ENCODE measurements at regions not wholly inside any gene's neighbourhood (a gene's known extent, or its start where the extent isn't known, plus 50 kb on each side); places are given as distances from the start of the nearest gene placed in this dataset.

DNA sequence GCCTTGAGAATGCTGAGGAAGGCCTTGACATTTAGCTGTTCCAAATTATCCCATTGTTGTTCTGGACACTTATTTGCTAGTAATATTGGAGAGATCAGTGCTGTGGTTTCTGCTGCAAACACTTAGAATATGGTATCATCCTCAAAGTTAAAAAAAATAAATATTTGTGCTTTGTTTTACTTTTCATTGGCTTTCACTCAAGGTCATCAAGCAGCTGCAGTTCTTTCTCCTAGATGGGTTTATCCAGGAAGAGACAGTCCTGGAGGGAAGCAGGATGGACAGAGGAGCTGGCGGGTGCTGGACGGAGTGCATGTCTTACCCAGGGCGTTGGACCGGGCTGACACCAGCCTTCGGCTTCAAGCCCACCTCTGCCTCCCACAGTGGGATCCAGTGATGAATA lies 193.6 kb downstream of the MTRR start:
- no peak overlapping the region for H3K4me3 Mint-ChIP-seq
- H3K4me1 Mint-ChIP-seq: no peaks in the 10 kb centered on the region
- no peak overlapping the region for H3K27ac Mint-ChIP-seq
- no peak for ATAC-seq (replicated peaks)
- no peaks in the 10 kb centered on the region for H3K36me3 Mint-ChIP-seq (ENCODE audit: low read depth)
- H3K27me3 Mint-ChIP-seq: peaks cover 4% of the 10 kb centered on the region
- no peaks in the 10 kb centered on the region for H3K9me3 Mint-ChIP-seq

DNA sequence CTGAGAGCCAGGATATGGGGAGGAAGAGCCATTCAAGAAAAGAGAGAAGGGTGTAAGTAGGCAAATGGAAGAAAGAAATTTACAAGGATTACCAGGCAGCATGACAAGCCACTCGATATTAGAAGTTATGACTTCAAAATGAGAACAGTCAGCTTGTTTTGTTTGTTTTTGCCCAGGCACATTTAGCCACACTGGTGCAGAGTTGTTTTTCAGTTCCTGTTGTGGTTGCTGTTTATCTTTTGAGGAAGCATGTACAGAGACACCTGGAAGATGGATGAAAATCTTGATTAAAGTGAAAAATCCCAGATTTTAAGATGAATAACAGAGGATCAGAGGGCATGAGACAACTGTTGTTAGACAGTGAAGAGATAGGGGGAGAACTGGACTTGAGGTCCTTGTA lies 199.1 kb downstream of the MTRR start:
- H3K9me3 Mint-ChIP-seq: no peaks in the 10 kb centered on the region
- no peaks in the 10 kb centered on the region for H3K27me3 Mint-ChIP-seq
- no peaks in the 10 kb centered on the region for H3K4me1 Mint-ChIP-seq
- no peak overlapping the region for H3K4me3 Mint-ChIP-seq
- no peaks in the 10 kb centered on the region for H3K36me3 Mint-ChIP-seq (ENCODE audit: low read depth)
- no peak overlapping the region for H3K27ac Mint-ChIP-seq
- no peak for ATAC-seq (replicated peaks)

- H3K27me3 Mint-ChIP-seq: no peaks in the 10 kb centered on the region
- H3K4me3 Mint-ChIP-seq: no peak overlapping the region
- H3K9me3 Mint-ChIP-seq: no peaks in the 10 kb centered on the region
- H3K27ac Mint-ChIP-seq: no peak overlapping the region
- no peak for ATAC-seq (replicated peaks)
- H3K4me1 Mint-ChIP-seq: no peaks in the 10 kb centered on the region
- no peaks in the 10 kb centered on the region for H3K36me3 Mint-ChIP-seq (ENCODE audit: low read depth)
These were observed 201.2 kb downstream of the MTRR start for GRCh38 chr5:8070138-8070537.

- no peaks in the 10 kb centered on the region for H3K27me3 Mint-ChIP-seq
- H3K4me1 Mint-ChIP-seq: no peaks in the 10 kb centered on the region
- no peak overlapping the region for H3K4me3 Mint-ChIP-seq
- no peak for ATAC-seq (replicated peaks)
- no peaks in the 10 kb centered on the region for H3K9me3 Mint-ChIP-seq
- H3K36me3 Mint-ChIP-seq (ENCODE audit: low read depth): no peaks in the 10 kb centered on the region
- no peak overlapping the region for H3K27ac Mint-ChIP-seq
These were observed 210.1 kb downstream of the MTRR start for GRCh38 chr5:8079056-8079455.

DNA sequence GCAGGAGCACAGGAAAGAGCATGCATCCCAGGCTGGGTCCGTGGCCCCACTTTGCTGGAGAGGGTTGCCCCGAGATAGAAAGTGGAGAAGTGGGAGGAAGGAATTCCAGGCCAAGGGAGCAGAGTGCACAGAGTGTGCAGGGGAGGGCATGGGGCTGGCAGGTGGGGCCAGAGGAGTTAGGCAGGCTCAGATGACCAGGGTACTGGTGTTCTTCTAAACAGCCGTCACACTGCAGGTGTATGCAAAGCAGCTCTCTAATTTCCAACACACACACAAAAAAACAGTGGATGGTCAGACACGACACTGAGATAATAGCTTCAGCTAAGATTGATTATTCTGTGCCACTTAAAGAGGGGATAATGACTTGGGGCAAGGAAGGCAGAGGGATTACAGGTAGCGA lies 212.2 kb downstream of the MTRR start:
- ATAC-seq (replicated peaks): no peak
- no peak overlapping the region for H3K27ac Mint-ChIP-seq

GRCh38 chr5:8093669-8094068 lies 224.7 kb downstream of the MTRR start:
- Mint-ChIP-seq H3K4me3 (no peak overlapping the region), H3K27ac (no peak overlapping the region), H3K36me3 (ENCODE audit: low read depth) (no peaks in the 10 kb centered on the region), H3K9me3 (peaks cover 5% of the 10 kb centered on the region), H3K4me1 (no peaks in the 10 kb centered on the region), H3K27me3 (no peaks in the 10 kb centered on the region)
- no peak for ATAC-seq (replicated peaks)

More for the DNA sequence above, 212.2 kb downstream of the MTRR start:
- Mint-ChIP-seq H3K4me3 (no peak overlapping the region), H3K27me3 (no peaks in the 10 kb centered on the region), H3K4me1 (no peaks in the 10 kb centered on the region), H3K9me3 (no peaks in the 10 kb centered on the region), H3K36me3 (ENCODE audit: low read depth) (no peaks in the 10 kb centered on the region)

- H3K4me3 Mint-ChIP-seq: no peak overlapping the region
- peaks cover 4% of the 10 kb centered on the region for H3K9me3 Mint-ChIP-seq
- no peaks in the 10 kb centered on the region for H3K36me3 Mint-ChIP-seq (ENCODE audit: low read depth)
- no peaks in the 10 kb centered on the region for H3K27me3 Mint-ChIP-seq
- no peak overlapping the region for H3K27ac Mint-ChIP-seq
- ATAC-seq (replicated peaks): no peak
- no peaks in the 10 kb centered on the region for H3K4me1 Mint-ChIP-seq
These were observed 225.4 kb downstream of the MTRR start for GRCh38 chr5:8094304-8094703.

GRCh38 chr5:8097146-8097545 lies 228.2 kb downstream of the MTRR start:
- ATAC-seq (replicated peaks): no peak
- Mint-ChIP-seq H3K4me1 (no peaks in the 10 kb centered on the region), H3K4me3 (no peak overlapping the region), H3K27me3 (no peaks in the 10 kb centered on the region), H3K9me3 (no peaks in the 10 kb centered on the region), H3K27ac (no peak overlapping the region), H3K36me3 (ENCODE audit: low read depth) (no peaks in the 10 kb centered on the region)

GRCh38 chr5:8098081-8098480 lies 229.1 kb downstream of the MTRR start:
- Mint-ChIP-seq H3K4me1 (no peaks in the 10 kb centered on the region), H3K27ac (no peak overlapping the region), H3K9me3 (no peaks in the 10 kb centered on the region), H3K4me3 (no peak overlapping the region), H3K27me3 (no peaks in the 10 kb centered on the region), H3K36me3 (ENCODE audit: low read depth) (no peaks in the 10 kb centered on the region)
- no peak for ATAC-seq (replicated peaks)

GRCh38 chr5:8102714-8103113 lies 233.8 kb downstream of the MTRR start:
- H3K4me1 Mint-ChIP-seq: no peaks in the 10 kb centered on the region
- ATAC-seq (replicated peaks): no peak
- no peak overlapping the region for H3K27ac Mint-ChIP-seq
- H3K9me3 Mint-ChIP-seq: no peaks in the 10 kb centered on the region
- H3K27me3 Mint-ChIP-seq: no peaks in the 10 kb centered on the region
- no peak overlapping the region for H3K4me3 Mint-ChIP-seq
- no peaks in the 10 kb centered on the region for H3K36me3 Mint-ChIP-seq (ENCODE audit: low read depth)

DNA sequence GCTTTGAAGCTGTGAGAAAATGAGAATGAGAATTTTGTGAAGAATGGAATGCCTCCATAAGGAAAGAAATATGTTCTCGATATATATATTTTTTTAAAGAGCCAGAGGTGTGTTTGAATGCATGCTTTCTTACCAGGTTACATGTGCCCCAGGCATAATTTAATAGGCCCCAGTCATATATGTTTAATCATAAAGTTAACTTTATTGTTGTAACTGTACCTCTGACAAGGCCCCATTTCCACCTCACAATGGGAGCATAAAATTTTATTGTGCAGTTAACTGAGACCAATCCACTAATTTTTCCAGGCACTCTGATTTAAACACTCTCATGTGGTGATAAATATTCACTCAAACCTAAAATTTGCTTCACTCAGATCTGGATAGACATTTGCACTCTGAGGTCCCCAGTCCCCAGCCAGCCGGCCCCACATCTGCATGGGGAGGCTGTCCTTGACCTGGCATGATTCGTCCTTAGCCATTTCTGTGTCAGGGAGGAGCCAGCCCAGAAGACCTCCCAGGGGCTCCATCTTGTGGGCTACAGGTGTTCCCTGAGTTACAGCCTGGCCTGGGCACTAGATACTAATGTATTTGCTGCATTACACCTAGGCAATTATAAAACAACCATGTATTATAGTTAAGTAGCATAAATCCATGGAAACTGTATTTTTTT lies 245.8 kb downstream of the MTRR start:
- ATAC-seq (replicated peaks): no peak
- Mint-ChIP-seq H3K9me3 (no peaks in the 10 kb centered on the region), H3K36me3 (ENCODE audit: low read depth) (no peaks in the 10 kb centered on the region), H3K27ac (no peak overlapping the region), H3K27me3 (no peaks in the 10 kb centered on the region), H3K4me1 (no peaks in the 10 kb centered on the region), H3K4me3 (no peak overlapping the region)

DNA sequence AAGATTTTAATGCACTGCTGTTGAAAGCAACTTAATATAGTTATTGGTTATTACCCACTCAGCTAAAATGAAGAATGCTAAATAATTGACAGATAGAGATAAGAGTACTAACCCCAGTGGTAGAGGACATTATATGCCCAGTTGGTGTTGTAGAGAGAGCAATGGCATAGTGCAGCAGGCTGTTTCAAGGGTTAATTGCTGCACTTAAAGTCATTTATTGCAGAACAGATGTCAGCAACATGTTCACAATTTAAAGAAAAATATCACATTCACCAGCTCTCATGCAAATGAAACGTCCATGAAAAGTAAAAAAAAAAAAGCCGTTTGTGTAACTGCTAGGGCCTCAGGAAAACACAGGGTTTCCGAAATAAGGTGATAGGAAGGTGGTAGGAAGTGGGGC lies 254.6 kb downstream of the MTRR start:
- no peak overlapping the region for H3K27ac Mint-ChIP-seq
- no peak overlapping the region for H3K4me3 Mint-ChIP-seq
- no peak for ATAC-seq (replicated peaks)
- no peaks in the 10 kb centered on the region for H3K36me3 Mint-ChIP-seq (ENCODE audit: low read depth)
- H3K4me1 Mint-ChIP-seq: no peaks in the 10 kb centered on the region
- H3K9me3 Mint-ChIP-seq: no peaks in the 10 kb centered on the region
- H3K27me3 Mint-ChIP-seq: peaks cover 3% of the 10 kb centered on the region

GRCh38 chr5:8134609-8135008 lies 265.7 kb downstream of the MTRR start:
- no peak overlapping the region for H3K4me3 Mint-ChIP-seq
- no peaks in the 10 kb centered on the region for H3K27me3 Mint-ChIP-seq
- H3K4me1 Mint-ChIP-seq: no peaks in the 10 kb centered on the region
- H3K27ac Mint-ChIP-seq: no peak overlapping the region
- no peaks in the 10 kb centered on the region for H3K36me3 Mint-ChIP-seq (ENCODE audit: low read depth)
- no peak for ATAC-seq (replicated peaks)
- no peaks in the 10 kb centered on the region for H3K9me3 Mint-ChIP-seq

DNA sequence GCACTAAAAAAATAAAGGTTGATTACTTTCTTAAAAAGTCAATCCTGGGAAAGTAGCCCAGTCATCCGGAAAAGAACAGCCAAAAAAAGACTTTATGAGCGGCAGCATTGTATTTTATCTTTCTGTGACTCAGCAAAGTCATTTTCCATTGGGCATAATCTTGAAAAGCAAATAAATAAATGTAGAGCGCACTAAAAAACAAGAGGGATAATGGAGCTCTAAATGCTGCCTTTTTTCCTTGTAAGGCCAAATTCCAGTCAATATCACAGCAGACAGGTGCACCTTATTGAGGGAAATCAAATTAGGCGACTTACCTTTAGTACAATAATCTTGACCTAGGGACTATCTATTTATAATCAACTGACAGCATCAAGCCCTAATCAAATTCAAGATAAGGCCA lies 266.8 kb downstream of the MTRR start:
- H3K4me3 Mint-ChIP-seq: no peak overlapping the region
- no peaks in the 10 kb centered on the region for H3K4me1 Mint-ChIP-seq
- H3K9me3 Mint-ChIP-seq: no peaks in the 10 kb centered on the region
- no peak overlapping the region for H3K27ac Mint-ChIP-seq
- no peaks in the 10 kb centered on the region for H3K27me3 Mint-ChIP-seq
- H3K36me3 Mint-ChIP-seq (ENCODE audit: low read depth): no peaks in the 10 kb centered on the region
- no peak for ATAC-seq (replicated peaks)

DNA sequence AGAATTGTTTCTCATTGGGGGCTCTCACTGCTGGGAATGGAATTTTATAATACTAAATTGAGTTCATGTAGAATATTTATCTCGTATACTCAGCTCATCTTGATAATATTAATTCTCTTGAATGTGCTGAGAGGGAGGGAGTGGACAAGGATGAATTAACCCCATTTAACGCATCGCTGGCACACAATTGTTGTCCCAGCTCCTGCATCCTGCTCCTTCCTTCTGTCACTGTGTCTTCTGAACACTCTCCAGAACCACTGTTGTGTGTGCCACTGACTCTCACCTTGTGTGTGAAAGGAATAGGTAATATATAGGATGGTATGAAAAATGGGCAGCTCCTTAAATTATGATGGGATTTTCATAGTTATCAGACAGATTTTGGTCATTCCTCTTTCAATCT lies 267.3 kb downstream of the MTRR start:
- ATAC-seq (replicated peaks): no peak
- Mint-ChIP-seq H3K27me3 (no peaks in the 10 kb centered on the region), H3K36me3 (ENCODE audit: low read depth) (no peaks in the 10 kb centered on the region), H3K9me3 (no peaks in the 10 kb centered on the region), H3K4me1 (no peaks in the 10 kb centered on the region), H3K4me3 (no peak overlapping the region), H3K27ac (no peak overlapping the region)

- Mint-ChIP-seq H3K4me1 (no peaks in the 10 kb centered on the region), H3K27me3 (no peaks in the 10 kb centered on the region), H3K27ac (no peak overlapping the region), H3K9me3 (no peaks in the 10 kb centered on the region), H3K36me3 (ENCODE audit: low read depth) (no peaks in the 10 kb centered on the region), H3K4me3 (no peak overlapping the region)
- ATAC-seq (replicated peaks): no peak
These were observed 269.1 kb downstream of the MTRR start for GRCh38 chr5:8137941-8138550.
